HEK293 (cell line): ENCODE measurements at regions not wholly inside any gene's neighbourhood (a gene's known extent, or its start where the extent isn't known, plus 50 kb on each side); places are given as distances from the start of the nearest gene placed in this dataset.

Experiments used
- BCL11B ChIP-seq: fragments of 450-650 bp; formaldehyde crosslinking; IDR thresholded peaks from 2 replicates; pipeline ENCODE4 v1.5.1; 2016; ENCODE audit warnings: low read depth, missing biosample characterization, missing genetic modification characterization
- KLF10 ChIP-seq: fragments of 450-650 bp; IDR thresholded peaks from 2 replicates; pipeline ENCODE4 v1.5.1; 2018; ENCODE audit warnings: missing biosample characterization, mild to moderate bottlenecking, missing genetic modification characterization
- OVOL3 ChIP-seq: fragments of 450-650 bp; formaldehyde crosslinking; IDR thresholded peaks from 2 replicates; pipeline ENCODE4 v1.5.1; 2016; ENCODE audit warnings: missing biosample characterization, missing genetic modification characterization
- PRDM4 ChIP-seq: fragments of 450-650 bp; formaldehyde crosslinking; IDR thresholded peaks from 2 replicates; pipeline ENCODE4 v1.5.1; 2017; ENCODE audit warnings: missing biosample characterization, missing genetic modification characterization
- SP7 ChIP-seq: fragments of 450-650 bp; formaldehyde crosslinking; IDR thresholded peaks from 2 replicates; pipeline ENCODE4 v1.5.1; 2016; ENCODE audit warnings: missing biosample characterization, missing genetic modification characterization
- ZBTB17 ChIP-seq: fragments of 450-650 bp; formaldehyde crosslinking; IDR thresholded peaks from 2 replicates; pipeline ENCODE4 v1.5.1; 2016; ENCODE audit warnings: missing biosample characterization, missing genetic modification characterization
- ZBTB21 ChIP-seq: fragments of 450-650 bp; formaldehyde crosslinking; IDR thresholded peaks from 2 replicates; pipeline ENCODE4 v1.5.1; 2017; ENCODE audit warnings: missing biosample characterization, missing genetic modification characterization
- ZNF274 ChIP-seq, 2 experiments: fragments of 200-500 bp in 1 of 2; fragments of 450-650 bp in 1 of 2; sonication (Bioruptor generic) in 1 of 2; formaldehyde crosslinking in 1 of 2; IDR thresholded peaks; 2 replicates each; pipeline versions ENCODE4 v1.5.1 to v1.6.1; 2014 to 2016; ENCODE audit warnings: borderline replicate concordance in 1 of 2, inconsistent platforms in 1 of 2, low read length in 1 of 2, missing biosample characterization in 1 of 2, missing genetic modification characterization in 1 of 2
- ZNF335 ChIP-seq: fragments of 450-650 bp; formaldehyde crosslinking; conservative IDR thresholded peaks from 2 replicates; pipeline ENCODE4 v1.5.1; 2016; ENCODE audit warnings: missing biosample characterization, missing genetic modification characterization
- ZNF366 ChIP-seq: fragments of 450-650 bp; formaldehyde crosslinking; conservative IDR thresholded peaks from 2 replicates; pipeline ENCODE4 v1.5.1; 2016; ENCODE audit warnings: missing biosample characterization, missing genetic modification characterization
- ZNF404 ChIP-seq: fragments of 450-650 bp; formaldehyde crosslinking; IDR thresholded peaks from 2 replicates; pipeline ENCODE4 v1.5.1; 2017; ENCODE audit warnings: missing biosample characterization, missing genetic modification characterization
- ZNF510 ChIP-seq: fragments of 450-650 bp; formaldehyde crosslinking; IDR thresholded peaks from 2 replicates; pipeline ENCODE4 v1.5.1; 2018; ENCODE audit warnings: mild to moderate bottlenecking, missing genetic modification characterization, missing biosample characterization; ENCODE audit not compliant: insufficient replicate concordance
- ZNF513 ChIP-seq: fragments of 450-650 bp; IDR thresholded peaks from 2 replicates; pipeline ENCODE4 v1.5.1; 2018; ENCODE audit warnings: missing biosample characterization, missing genetic modification characterization
- ZNF529 ChIP-seq: fragments of 450-650 bp; formaldehyde crosslinking; IDR thresholded peaks from 2 replicates; pipeline ENCODE4 v1.5.1; 2017; ENCODE audit warnings: missing genetic modification characterization, missing biosample characterization; ENCODE audit not compliant: insufficient replicate concordance
- ZNF530 ChIP-seq: fragments of 450-650 bp; formaldehyde crosslinking; IDR thresholded peaks from 2 replicates; pipeline ENCODE4 v1.5.1; 2016; ENCODE audit warnings: low read depth, missing biosample characterization, missing genetic modification characterization
- ZNF585B ChIP-seq: fragments of 450-650 bp; formaldehyde crosslinking; IDR thresholded peaks from 2 replicates; pipeline ENCODE4 v1.5.1; 2016; ENCODE audit warnings: missing biosample characterization, missing genetic modification characterization
- ZNF596 ChIP-seq: fragments of 450-650 bp; IDR thresholded peaks from 2 replicates; pipeline ENCODE4 v1.5.0; 2018; ENCODE audit warnings: missing biosample characterization, mild to moderate bottlenecking, missing genetic modification characterization, moderate library complexity
- ZNF629 ChIP-seq: fragments of 450-650 bp; formaldehyde crosslinking; IDR thresholded peaks from 2 replicates; pipeline ENCODE4 v1.5.1; 2017; ENCODE audit warnings: missing biosample characterization, missing genetic modification characterization
- ZNF645 ChIP-seq: fragments of 450-650 bp; formaldehyde crosslinking; IDR thresholded peaks from 2 replicates; pipeline ENCODE4; 2016; ENCODE audit warnings: missing biosample characterization, missing genetic modification characterization
- ZNF660 ChIP-seq: fragments of 450-650 bp; IDR thresholded peaks from 2 replicates; pipeline ENCODE4 v1.5.1; 2018; ENCODE audit warnings: missing biosample characterization, mild to moderate bottlenecking, missing genetic modification characterization
- ZNF692 ChIP-seq: fragments of 450-650 bp; formaldehyde crosslinking; IDR thresholded peaks from 2 replicates; pipeline ENCODE4 v1.5.1; 2016; ENCODE audit warnings: missing biosample characterization, missing genetic modification characterization

- TF ChIP-seq ZNF645 (tag by site-specific recombination) (no peak), ZNF513 (peak; percentile 73), ZNF404 (tag by site-specific recombination) (no peak), ZNF596 (tag by site-specific recombination) (no peak), ZNF660 (tag by site-specific recombination) (0 out of 2 replicates have a peak, but pooled peaks have one; percentile 57), ZBTB17 (peak; percentile 60), KLF10 (tag by site-specific recombination) (no peak), OVOL3 (tag by site-specific recombination) (no peak), ZNF530 (tag by site-specific recombination) (no peak), ZBTB21 (no peak), PRDM4 (0 out of 2 replicates have a peak, but pooled peaks have one; percentile 30), SP7 (peak; percentile 78), ZNF529 (tag by site-specific recombination) (no peak), ZNF335 (tag by site-specific recombination) (peak; percentile 88), ZNF366 (tag by site-specific recombination) (peak; percentile 53), ZNF629 (tag by site-specific recombination) (0 out of 2 replicates have a peak, but pooled peaks have one; percentile 33), ZNF510 (tag by site-specific recombination) (no peak), BCL11B (tag by site-specific recombination) (no peak), ZNF585B (no peak), ZNF274 (IDR thresholded peaks at IDR 0.05; ENCODE audit: low read length) (no peak), ZNF274 (tag by site-specific recombination; IDR thresholded peaks at IDR 0.05; ENCODE audit: borderline replicate concordance) (no peak), ZNF692 (peak; percentile 57; the same call in 1 of the 2 replicates)
- TF ChIP-seq, all 188 proteins: peak for 33
These were observed 152.6 kb downstream of the IRF8 start (continued) for GRCh38 chr16:86051368-86052114.
